A204.1 (cell line): ENCODE measurements at regions not wholly inside any gene's neighbourhood (a gene's known extent, or its start where the extent isn't known, plus 50 kb on each side); places are given as distances from the start of the nearest gene placed in this dataset.
"Not testable (repeated sequence)": the region's sequence is repeated elsewhere in the genome, so short reads cannot be mapped to it uniquely, and the experiment has no call there.

Source experiments
- FAIRE-seq: peaks from 2 replicates; lab custom pipeline; 2012; peaks lifted over from hg19 to GRCh38; lab: Jason Lieb, UNC

DNA sequence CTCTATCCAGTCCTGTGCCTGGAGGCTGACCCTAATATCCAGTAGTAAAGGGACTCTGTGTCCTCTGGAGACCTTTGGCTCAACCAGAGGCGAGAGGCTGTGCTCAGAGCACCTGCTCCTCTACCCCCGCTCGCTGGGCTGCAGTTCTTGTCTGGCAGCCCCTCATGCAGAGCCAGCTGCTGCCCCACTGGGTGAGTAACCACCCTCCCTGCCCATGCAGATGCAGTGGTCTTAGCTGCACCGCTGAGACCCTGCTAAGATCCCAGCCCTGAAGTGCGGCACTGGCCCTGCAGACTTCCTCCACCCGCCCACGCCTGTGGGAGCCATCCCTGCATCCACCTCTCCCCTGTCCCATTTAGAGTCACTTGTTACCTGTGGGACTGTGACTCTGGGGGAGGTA lies 347.5 kb upstream of the SFSWAP start:
- no peak for FAIRE-seq

DNA sequence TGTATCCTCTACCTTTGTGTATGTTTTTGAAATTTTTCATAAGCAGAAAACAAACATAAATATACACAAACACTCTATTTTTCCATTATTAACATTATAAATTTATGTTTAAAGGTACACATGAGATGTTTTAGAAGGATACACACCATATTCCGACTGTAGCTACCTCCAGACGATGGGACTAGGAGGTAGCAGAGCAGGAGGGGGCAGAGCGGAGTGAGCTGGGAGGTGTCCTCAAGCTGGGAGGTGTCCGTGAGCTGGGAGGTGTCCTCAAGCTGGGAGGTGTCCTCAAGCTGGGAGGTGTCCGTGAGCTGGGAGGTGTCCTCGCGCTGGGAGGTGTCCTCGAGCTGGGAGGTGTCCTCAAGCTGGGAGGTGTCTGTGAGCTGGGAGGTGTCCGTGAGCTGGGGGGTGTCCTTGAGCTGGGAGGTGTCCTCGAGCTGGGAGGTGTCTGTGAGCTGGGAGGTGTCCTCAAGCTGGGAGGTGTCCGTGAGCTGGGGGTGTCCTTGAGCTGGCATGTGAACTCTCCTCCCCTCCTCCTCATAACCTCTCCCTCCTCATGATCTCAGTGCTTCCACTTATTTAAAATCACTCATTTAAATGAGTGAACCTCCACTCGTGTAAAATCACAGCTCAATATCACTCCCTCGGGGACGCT lies 346.9 kb upstream of the SFSWAP start:
- no peak for FAIRE-seq

- FAIRE-seq = no peak
Observed at GRCh38 chr12:131364903-131365820, 345.7 kb upstream of the SFSWAP start.

GRCh38 chr12:131365821-131366260 lies 345.0 kb upstream of the SFSWAP start:
- FAIRE-seq = no peak

DNA sequence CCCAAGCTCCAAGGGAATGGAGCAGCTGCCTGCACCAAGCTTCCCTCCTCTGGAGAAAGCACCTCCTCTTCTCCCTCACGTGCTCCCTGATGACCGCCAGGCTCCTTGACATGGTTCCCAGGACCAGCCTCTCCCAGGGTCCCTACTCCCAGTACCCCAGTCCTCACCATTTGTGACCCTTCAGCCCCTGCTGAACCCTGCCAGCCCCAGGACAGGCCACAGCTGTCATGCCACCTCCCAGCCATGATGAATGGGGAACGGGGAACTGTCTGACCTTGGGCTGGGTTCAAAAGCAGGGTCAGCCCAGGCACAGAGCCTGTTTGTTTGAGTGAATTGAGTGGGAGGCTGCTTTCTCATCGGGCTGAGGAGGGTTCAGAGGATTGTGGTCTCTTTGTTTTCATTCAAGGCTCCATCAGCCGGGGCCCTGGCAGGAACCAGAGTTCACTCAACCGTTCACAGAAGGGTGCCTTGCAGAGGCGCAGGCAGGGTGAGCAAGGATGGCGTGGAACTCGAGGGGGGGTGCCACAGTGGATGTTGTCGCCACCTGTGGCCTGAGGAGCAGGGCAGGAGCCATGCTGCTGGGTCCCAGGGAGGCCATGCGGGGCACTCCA lies 344.5 kb upstream of the SFSWAP start:
- no peak for FAIRE-seq

GRCh38 chr12:131367067-131367982 lies 343.6 kb upstream of the SFSWAP start:
- not testable (repeated sequence) for FAIRE-seq

DNA sequence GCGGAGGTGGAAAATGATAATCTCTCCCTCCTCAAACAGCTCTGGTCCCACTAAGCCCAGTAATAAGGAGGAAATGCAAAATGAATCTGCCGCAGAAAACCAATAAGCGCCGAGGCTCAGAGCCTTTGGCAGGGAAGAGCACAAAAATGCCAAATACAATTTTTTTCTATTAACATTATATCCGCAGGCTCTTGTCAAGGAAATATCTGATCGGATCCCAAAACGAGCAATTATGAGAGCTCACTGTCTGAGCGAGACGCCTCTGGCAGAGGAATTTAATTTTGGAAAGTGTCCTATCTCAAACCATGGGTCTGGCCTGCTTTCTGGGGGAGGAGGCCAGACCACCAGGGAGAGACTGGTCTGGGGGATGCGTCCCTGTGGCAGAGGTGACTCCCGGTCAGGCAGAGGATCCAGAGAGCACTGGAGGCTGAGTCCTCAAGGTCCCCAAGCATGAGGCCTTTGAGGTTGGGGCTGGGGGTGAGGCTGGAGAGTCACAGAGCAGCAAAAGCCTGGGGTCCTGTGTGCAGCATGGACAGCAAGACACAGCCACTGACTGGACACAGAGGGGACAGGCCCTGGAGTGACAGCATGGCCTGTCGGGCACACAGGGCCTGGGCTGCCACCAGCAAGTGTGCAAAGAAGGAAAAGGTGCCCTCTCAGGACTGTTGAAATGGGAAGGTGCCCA lies 342.8 kb upstream of the SFSWAP start:
- FAIRE-seq = no peak

- no peak for FAIRE-seq
Observed at GRCh38 chr12:131368668-131369071, 342.2 kb upstream of the SFSWAP start.

DNA sequence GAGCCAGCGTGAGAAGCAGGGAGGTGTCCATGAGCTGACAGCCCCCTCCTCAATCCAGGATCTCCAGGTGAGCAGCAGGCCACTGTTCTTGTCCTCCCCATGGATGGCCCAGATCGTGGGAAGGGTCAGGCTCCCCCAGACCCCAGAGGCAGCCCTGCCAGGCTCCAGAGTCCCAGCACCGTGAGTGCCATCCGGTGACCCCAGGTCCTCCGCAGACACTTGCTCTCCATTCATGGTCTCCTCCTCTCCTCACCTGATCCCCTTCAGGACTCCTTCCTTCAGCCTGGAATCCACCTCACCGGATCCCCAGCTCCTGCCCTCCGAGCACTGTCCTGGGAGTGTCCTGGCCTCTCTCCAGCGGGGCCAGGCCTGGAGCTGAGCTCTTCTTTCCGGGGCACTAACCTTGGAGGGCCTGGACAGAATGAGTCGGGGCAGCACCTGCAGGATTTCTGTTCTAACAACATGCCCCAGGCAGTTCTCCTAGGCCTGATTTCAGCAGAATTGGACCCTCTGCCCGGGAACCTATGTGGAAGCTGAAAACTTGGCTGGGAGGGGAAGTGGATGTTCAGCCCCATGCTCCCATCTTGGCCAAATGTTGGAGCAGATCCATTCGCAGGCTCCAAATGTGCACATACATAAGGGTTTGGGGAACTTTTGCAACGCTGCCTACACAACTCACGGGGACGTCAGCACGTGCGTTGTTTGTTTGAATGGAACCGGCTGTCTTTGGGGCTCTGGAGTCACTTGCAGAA lies 341.6 kb upstream of the SFSWAP start:
- no peak for FAIRE-seq

GRCh38 chr12:131370321-131370720 lies 340.6 kb upstream of the SFSWAP start:
- no peak for FAIRE-seq

GRCh38 chr12:131370791-131371347 lies 340.0 kb upstream of the SFSWAP start:
- no peak for FAIRE-seq

DNA sequence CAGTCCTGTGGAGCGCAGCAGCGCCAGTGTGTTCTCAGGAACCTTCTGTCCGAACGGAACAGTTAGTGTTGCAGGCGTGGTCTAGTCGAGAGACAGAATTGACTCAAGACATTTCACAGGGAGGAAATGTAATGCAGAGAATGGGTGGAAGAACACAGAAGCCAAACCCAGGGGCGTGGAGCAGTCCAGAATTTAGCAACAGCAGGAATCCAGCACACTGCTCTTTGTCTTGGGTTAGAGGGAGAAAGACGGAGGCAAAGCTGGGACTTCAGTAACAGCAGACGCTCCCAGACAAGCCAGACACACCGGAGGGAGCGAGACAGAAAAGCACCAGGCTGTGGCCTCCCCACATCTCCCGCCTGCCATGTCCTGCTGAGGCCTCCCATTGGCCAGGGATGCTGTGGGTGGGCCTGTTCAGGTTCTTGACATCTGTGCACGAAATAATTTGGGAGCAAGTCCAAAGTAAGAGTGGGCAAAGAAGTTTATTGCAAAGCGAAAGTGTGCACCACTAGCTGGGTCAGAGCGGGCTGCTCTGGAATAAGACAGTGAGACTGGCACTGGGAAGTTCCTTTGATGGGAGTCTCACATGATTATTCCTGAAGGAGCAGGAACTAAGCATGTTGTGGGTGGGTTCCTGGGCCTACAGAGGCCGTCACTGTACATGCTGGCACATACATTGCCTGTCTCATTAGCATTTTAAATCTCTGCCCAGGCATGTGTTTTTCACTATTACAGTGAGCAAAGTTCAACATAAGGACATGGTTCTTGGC lies 339.3 kb upstream of the SFSWAP start:
- no peak for FAIRE-seq

DNA sequence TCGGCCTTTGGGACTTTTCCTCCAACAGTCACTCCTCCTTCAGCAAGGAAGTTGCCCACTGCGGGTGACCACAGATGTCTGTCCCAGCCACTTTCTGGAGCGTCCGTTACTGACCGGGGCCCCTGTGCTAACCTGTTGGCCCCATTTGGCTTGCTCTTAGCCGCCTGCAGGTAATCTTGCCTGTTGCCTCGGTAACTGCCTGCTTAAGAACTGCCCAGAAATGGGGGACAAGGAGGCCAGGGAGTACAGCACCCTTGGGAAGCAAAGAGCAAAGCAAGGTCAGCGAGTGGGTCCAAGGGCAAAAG lies 338.8 kb upstream of the SFSWAP start:
- FAIRE-seq = no peak

GRCh38 chr12:131372706-131373195 lies 338.1 kb upstream of the SFSWAP start:
- FAIRE-seq = no peak

DNA sequence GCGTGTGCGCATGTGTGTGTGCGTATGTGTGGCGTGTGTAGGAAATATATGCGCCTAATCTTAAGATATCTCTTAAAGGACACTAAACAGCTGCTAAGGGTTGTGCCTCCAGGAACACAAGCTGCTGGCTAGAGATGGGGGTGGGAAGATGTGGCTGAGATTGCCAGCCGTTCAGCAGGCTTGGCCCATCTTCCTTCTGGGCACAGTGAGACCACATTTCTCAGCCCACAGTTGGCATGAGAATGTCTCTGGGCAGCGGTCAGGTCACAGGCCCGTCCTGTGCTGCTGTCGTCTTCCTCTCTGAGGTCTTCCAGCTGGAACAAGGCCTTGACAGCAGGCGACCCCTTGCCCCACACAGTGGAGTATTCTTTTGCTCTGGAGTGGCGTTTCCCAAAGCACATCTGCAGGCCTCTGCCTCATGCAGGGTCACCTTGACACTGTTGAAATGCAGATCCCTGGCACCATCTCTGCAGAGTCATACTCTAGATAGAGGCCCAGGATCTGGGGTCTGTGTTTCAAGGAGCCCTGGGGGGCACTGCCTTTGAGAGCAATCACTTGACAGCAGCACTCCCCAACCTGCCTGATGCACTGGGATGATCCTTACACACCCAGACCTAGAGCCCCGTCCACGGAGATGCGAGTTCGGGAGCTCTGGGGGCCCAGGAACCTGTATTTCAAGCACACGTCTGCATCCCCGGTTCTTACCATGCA lies 335.5 kb upstream of the SFSWAP start:
- no peak for FAIRE-seq

DNA sequence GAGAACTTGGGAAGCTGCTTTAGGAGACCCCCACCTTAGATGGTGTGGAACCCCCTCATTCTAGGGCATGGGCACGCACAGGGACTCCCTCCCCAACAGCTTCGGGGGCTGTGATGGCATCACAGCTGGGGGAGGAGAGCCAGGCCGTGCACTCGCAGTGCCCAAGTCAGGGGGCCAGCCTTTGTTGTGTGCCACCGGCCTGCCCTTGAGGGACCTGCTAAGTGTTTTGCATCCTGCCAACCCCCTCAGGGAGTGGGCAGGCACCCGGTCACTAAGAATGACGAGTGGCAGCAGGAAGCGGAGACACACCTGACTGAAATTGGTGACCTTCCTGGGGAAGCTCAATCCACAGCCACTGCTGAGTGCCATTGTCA lies 334.9 kb upstream of the SFSWAP start:
- no peak for FAIRE-seq

- FAIRE-seq = no peak
Observed at GRCh38 chr12:131378176-131378842, 332.6 kb upstream of the SFSWAP start.

DNA sequence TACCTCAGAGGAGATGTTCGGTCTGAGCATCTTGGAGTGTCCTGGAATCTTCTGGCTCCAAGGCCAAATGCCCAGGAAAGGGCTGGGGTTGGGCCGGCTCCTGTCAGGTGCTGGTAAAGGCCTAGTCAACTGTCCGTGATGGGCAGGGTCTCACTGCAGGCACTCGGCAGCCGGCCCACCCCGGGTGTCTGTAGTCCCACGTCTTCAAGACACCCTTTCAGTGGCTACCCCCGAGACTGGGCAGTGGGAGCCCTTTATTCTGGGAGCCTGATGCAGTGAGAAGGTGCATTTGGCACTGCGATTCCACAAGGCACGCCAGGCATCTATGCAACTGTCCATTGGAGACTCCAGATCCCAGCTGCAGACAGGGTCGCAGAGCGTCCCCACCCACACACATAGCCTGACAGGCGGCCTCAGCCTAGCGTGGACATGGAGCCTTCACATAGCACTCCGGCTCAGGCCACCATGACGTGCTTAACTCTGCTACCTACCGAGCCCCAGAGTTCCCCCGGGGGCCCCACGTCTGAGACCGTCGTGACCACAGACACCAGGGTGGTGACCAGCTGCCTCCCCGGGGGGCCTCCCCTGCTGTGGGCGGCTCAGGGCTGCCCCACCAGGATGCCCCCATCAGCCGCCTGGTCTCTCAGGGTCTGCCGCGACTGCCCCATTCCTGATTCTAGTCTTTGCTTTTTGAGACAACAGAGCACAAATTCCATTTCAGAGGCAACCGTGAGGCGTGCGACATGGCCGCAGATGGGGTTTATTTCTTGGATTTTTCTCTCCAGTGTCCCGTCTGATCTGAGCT lies 331.8 kb upstream of the SFSWAP start:
- no peak for FAIRE-seq
